ENCODE measurements at regions not wholly inside any gene's neighbourhood (a gene's known extent, or its start where the extent isn't known, plus 50 kb on each side); places are given as distances from the start of the nearest gene placed in this dataset.

- no peak for TF ChIP-seq CTCF (IDR thresholded peaks at IDR 0.05; ENCODE audit: control insufficient read depth, extremely low read depth, insufficient read depth)
- DNase-seq (ENCODE audit: low read depth) = no peak
- no peak overlapping the region for H3K4me3 ChIP-seq (ENCODE audit: low read depth, low read length)
Observed at GRCh38 chr13:106372199-106373155, 163.0 kb downstream of the EFNB2 start.

- TF ChIP-seq CTCF (IDR thresholded peaks at IDR 0.05; ENCODE audit: control insufficient read depth, extremely low read depth, insufficient read depth) = no peak
- no peak overlapping the region for H3K4me3 ChIP-seq (ENCODE audit: low read depth, low read length)
Observed at GRCh38 chr13:106371024-106371423, 164.4 kb downstream of the EFNB2 start.

GRCh38 chr13:106369858-106370257 is 165.6 kb downstream of the EFNB2 start:
- TF ChIP-seq CTCF (IDR thresholded peaks at IDR 0.05; ENCODE audit: control insufficient read depth, extremely low read depth, insufficient read depth) = no peak
- no peak overlapping the region for H3K4me3 ChIP-seq (ENCODE audit: low read depth, low read length)
- no peak for DNase-seq (ENCODE audit: low read depth)

More at GRCh38 chr13:106371024-106371423, 164.4 kb downstream of the EFNB2 start:
- DNase-seq (ENCODE audit: low read depth) = no peak

GRCh38 chr13:106369091-106369490 is 166.4 kb downstream of the EFNB2 start:
- no peak for DNase-seq (ENCODE audit: low read depth)
- H3K4me3 ChIP-seq (ENCODE audit: low read depth, low read length) = no peak overlapping the region
- TF ChIP-seq CTCF (IDR thresholded peaks at IDR 0.05; ENCODE audit: control insufficient read depth, extremely low read depth, insufficient read depth) = no peak

- no peak for DNase-seq (ENCODE audit: low read depth)
- no peak for TF ChIP-seq CTCF (IDR thresholded peaks at IDR 0.05; ENCODE audit: control insufficient read depth, extremely low read depth, insufficient read depth)
- no peak overlapping the region for H3K4me3 ChIP-seq (ENCODE audit: low read depth, low read length)
Observed at GRCh38 chr13:106367361-106367971, 168.0 kb downstream of the EFNB2 start.

- no peak for TF ChIP-seq CTCF (IDR thresholded peaks at IDR 0.05; ENCODE audit: control insufficient read depth, extremely low read depth, insufficient read depth)
- H3K4me3 ChIP-seq (ENCODE audit: low read depth, low read length) = no peak overlapping the region
- DNase-seq (ENCODE audit: low read depth) = no peak
Observed at GRCh38 chr13:106362707-106363106, 172.8 kb downstream of the EFNB2 start.

All from LNCaP clone FGC (cell line).